DOHH2 (cell line): ENCODE measurements at regions not wholly inside any gene's neighbourhood (a gene's known extent, or its start where the extent isn't known, plus 50 kb on each side); places are given as distances from the start of the nearest gene placed in this dataset.

Experiments
- CTCF ChIP-seq: fragments of 200-600 bp; sonication (generic); IDR thresholded peaks from one replicate; pipeline ENCODE4 v1.5.1; 2014; ENCODE audit warnings: antibody characterized with exemption, mild to moderate bottlenecking, low read depth, low read length; ENCODE audit not compliant: poor library complexity, severe bottlenecking
- EZH2phosphoT487 ChIP-seq: fragments of 200-600 bp; sonication (generic); IDR thresholded peaks from 2 replicates; pipeline ENCODE4 v1.6.1; 2017; ENCODE audit warnings: borderline replicate concordance, mild to moderate bottlenecking, antibody characterized with exemption, low read length, moderate library complexity, mixed read lengths

GRCh38 chr6:113528111-113528510 lies 329.0 kb upstream of the MARCKS start:
- TF ChIP-seq CTCF = no peak
- TF ChIP-seq EZH2phosphoT487 = no peak
